DND-41 (cell line): ENCODE measurements at regions not wholly inside any gene's neighbourhood (a gene's known extent, or its start where the extent isn't known, plus 50 kb on each side); places are given as distances from the start of the nearest gene placed in this dataset.

Experiments
- ATAC-seq: fragments of 200-7000 bp; cut with Tn5 transposase; 3 replicates; pipeline ENCODE4 v1.9.1; 2021; ENCODE audit warnings: low read depth; ENCODE audit not compliant: insufficient read depth
- DNase-seq: peaks from one replicate; pipeline ENCODE4 v3.0.0-alpha.2; 2020
- H2AFZ ChIP-seq: 2 replicates; pipeline ENCODE4 v1.6.0; 2012; ENCODE audit warnings: low read depth, low read length
- H3K27ac ChIP-seq: 2 replicates; pipeline ENCODE4 v1.5.1; 2012; ENCODE audit warnings: low read length, inconsistent platforms
- H3K27me3 ChIP-seq: fragments of 200-600 bp; sonication (generic); 2 replicates; pipeline ENCODE4 v1.6.0; 2012; ENCODE audit warnings: low read length, mild to moderate bottlenecking, inconsistent platforms; ENCODE audit not compliant: insufficient read depth, poor library complexity
- H3K36me3 ChIP-seq: 2 replicates; pipeline ENCODE4 v1.5.1; 2012; ENCODE audit warnings: low read length, inconsistent platforms; ENCODE audit not compliant: insufficient read depth
- H3K4me1 ChIP-seq: 2 replicates; pipeline ENCODE4 v1.5.1; 2012; ENCODE audit warnings: mild to moderate bottlenecking, low read length; ENCODE audit not compliant: insufficient read depth
- H3K4me2 ChIP-seq: 2 replicates; pipeline ENCODE4 v1.6.0; 2012; ENCODE audit warnings: mild to moderate bottlenecking, moderate library complexity, low read length, inconsistent platforms; ENCODE audit not compliant: insufficient read depth
- H3K4me3 ChIP-seq, 2 experiments: fragments of 200-600 bp in 1 of 2; shearing (Covaris generic) in 1 of 2; 2 replicates each; pipeline ENCODE4 v1.5.1; 2012 to 2016; ENCODE audit warnings: inconsistent platforms in 2 of 2, low read length in 2 of 2, mild to moderate bottlenecking in 2 of 2, low read depth in 1 of 2, moderate library complexity in 1 of 2
- H3K79me2 ChIP-seq: 2 replicates; pipeline ENCODE4 v1.6.0; 2012; ENCODE audit warnings: low read length, inconsistent platforms; ENCODE audit not compliant: insufficient read depth
- H3K9ac ChIP-seq: 2 replicates; pipeline ENCODE4 v1.6.0; 2012; ENCODE audit warnings: low read depth, mild to moderate bottlenecking, inconsistent platforms, low read length, moderate library complexity
- H3K9me3 ChIP-seq: 2 replicates; pipeline ENCODE4 v1.5.1; 2012; ENCODE audit warnings: low read length, moderate library complexity, mild to moderate bottlenecking, inconsistent platforms; ENCODE audit not compliant: insufficient read depth, severe bottlenecking
- H4K20me1 ChIP-seq: 2 replicates; pipeline ENCODE4 v1.6.0; 2012; ENCODE audit warnings: low read length; ENCODE audit not compliant: insufficient read depth
- CTCF ChIP-seq: IDR thresholded peaks from 2 replicates; pipeline ENCODE4 v1.5.1; 2012; ENCODE audit warnings: borderline replicate concordance, low read length, moderate library complexity, mild to moderate bottlenecking; ENCODE audit not compliant: poor library complexity, severe bottlenecking; ENCODE audit errors: extremely low read depth
- EZH2 ChIP-seq: IDR thresholded peaks from 3 replicates; pipeline ENCODE4 v1.6.1; 2012; ENCODE audit warnings: borderline replicate concordance, low read depth, mild to moderate bottlenecking, moderate library complexity, low read length, inconsistent platforms; ENCODE audit not compliant: severe bottlenecking

GRCh38 chr9:88754452-88754851, 219.5 kb downstream of the NXNL2 start:
- no peak overlapping the region for H3K27ac ChIP-seq
- no peaks in the 10 kb centered on the region for H3K4me1 ChIP-seq
- no peak overlapping the region for H3K9ac ChIP-seq
- no peak for TF ChIP-seq EZH2
- no peak for TF ChIP-seq CTCF
- ATAC-seq = no peak
- no peaks in the 10 kb centered on the region for H3K36me3 ChIP-seq
- no peaks in the 10 kb centered on the region for H3K9me3 ChIP-seq
- no peak for DNase-seq
- no peaks in the 10 kb centered on the region for H3K79me2 ChIP-seq
- no peak overlapping the region for H2AFZ ChIP-seq
- no peak overlapping the region for H3K4me3 ChIP-seq
- no peaks in the 10 kb centered on the region for H4K20me1 ChIP-seq
- H3K4me2 ChIP-seq = no peak overlapping the region
- no peaks in the 10 kb centered on the region for H3K27me3 ChIP-seq

- no peak for DNase-seq
- Histone ChIP-seq H3K79me2 (no peaks in the 10 kb centered on the region), H3K4me2 (no peak overlapping the region), H3K27me3 (no peaks in the 10 kb centered on the region), H3K9ac (no peak overlapping the region), H3K9me3 (no peaks in the 10 kb centered on the region), H3K4me1 (no peaks in the 10 kb centered on the region), H3K36me3 (no peaks in the 10 kb centered on the region), H2AFZ (no peak overlapping the region), H3K27ac (no peak overlapping the region), H4K20me1 (no peaks in the 10 kb centered on the region), H3K4me3 (no peak overlapping the region)
- no peak for ATAC-seq
- TF ChIP-seq CTCF = no peak
Observed at GRCh38 chr9:88754886-88755285, 219.9 kb downstream of the NXNL2 start.

GRCh38 chr9:88757406-88758010, 222.5 kb downstream of the NXNL2 start:
- H2AFZ ChIP-seq = no peak overlapping the region
- H3K4me3 ChIP-seq = no peak overlapping the region
- no peak for ATAC-seq
- no peaks in the 10 kb centered on the region for H3K4me1 ChIP-seq
- H3K9me3 ChIP-seq = no peaks in the 10 kb centered on the region
- DNase-seq = no peak
- H3K4me2 ChIP-seq = no peak overlapping the region
- no peak overlapping the region for H3K9ac ChIP-seq
- H3K79me2 ChIP-seq = no peaks in the 10 kb centered on the region
- no peaks in the 10 kb centered on the region for H4K20me1 ChIP-seq
- no peak for TF ChIP-seq EZH2
- TF ChIP-seq CTCF = no peak
- H3K27ac ChIP-seq = no peak overlapping the region
- H3K27me3 ChIP-seq = no peaks in the 10 kb centered on the region
- H3K36me3 ChIP-seq = no peaks in the 10 kb centered on the region

- H3K79me2 ChIP-seq = no peaks in the 10 kb centered on the region
- no peaks in the 10 kb centered on the region for H4K20me1 ChIP-seq
- no peak overlapping the region for H3K4me2 ChIP-seq
- DNase-seq (no peak), ATAC-seq (no peak)
- H3K36me3 ChIP-seq = no peaks in the 10 kb centered on the region
- no peaks in the 10 kb centered on the region for H3K4me1 ChIP-seq
- no peak overlapping the region for H3K4me3 ChIP-seq
- H2AFZ ChIP-seq = no peak overlapping the region
- H3K9ac ChIP-seq = no peak overlapping the region
- no peak for TF ChIP-seq EZH2
- TF ChIP-seq CTCF = no peak
- no peaks in the 10 kb centered on the region for H3K9me3 ChIP-seq
- H3K27ac ChIP-seq = no peak overlapping the region
- H3K27me3 ChIP-seq = no peaks in the 10 kb centered on the region
Observed at GRCh38 chr9:88759364-88759763, 224.4 kb downstream of the NXNL2 start.
